Fibroblast of lung (primary cell): ENCODE measurements at regions not wholly inside any gene's neighbourhood (a gene's known extent, or its start where the extent isn't known, plus 50 kb on each side); places are given as distances from the start of the nearest gene placed in this dataset.

ENCODE experiments used
- DNase-seq, 2 donors: peaks; one replicate each; pipeline versions ENCODE4 v3.0.0 to v3.0.0-alpha.2; 2010; ENCODE audit warnings: low read depth in 2 of 2
- H2AFZ ChIP-seq: 2 replicates; pipeline ENCODE4 v1.5.1; 2012; ENCODE audit warnings: low read length, control low read depth, inconsistent platforms
- H3K27ac ChIP-seq: 2 replicates; pipeline ENCODE4 v1.5.1; 2011; ENCODE audit warnings: low read length, control low read depth; ENCODE audit not compliant: insufficient read depth
- H3K27me3 ChIP-seq: 2 replicates; pipeline ENCODE4 v1.5.1; 2011; ENCODE audit warnings: mild to moderate bottlenecking, low read length; ENCODE audit not compliant: control insufficient read depth, insufficient read depth
- H3K36me3 ChIP-seq: 2 replicates; pipeline ENCODE4 v1.5.1; 2011; ENCODE audit warnings: low read length; ENCODE audit not compliant: control insufficient read depth, insufficient read depth
- H3K4me1 ChIP-seq: 2 replicates; pipeline ENCODE4 v1.5.1; 2011; ENCODE audit warnings: low read length; ENCODE audit not compliant: control insufficient read depth, insufficient read depth; ENCODE audit errors: extremely low read depth
- H3K4me2 ChIP-seq: 2 replicates; pipeline ENCODE4 v1.5.1; 2011; ENCODE audit warnings: low read length, control low read depth; ENCODE audit not compliant: insufficient read depth; ENCODE audit errors: extremely low read depth
- H3K4me3 ChIP-seq, 4 experiments: fragments of 200-600 bp in 1 of 4; sonication (generic) in 1 of 4; replicated peaks in 1 of 4; 2 replicates each; pipeline ENCODE4 v1.5.1; 2011 to 2016; ENCODE audit warnings: low read length in 4 of 4, low read depth in 3 of 4, mild to moderate bottlenecking in 3 of 4, control low read depth in 2 of 4, inconsistent platforms in 1 of 4, mixed read lengths in 1 of 4; ENCODE audit not compliant: insufficient read depth in 1 of 4; ENCODE audit errors: control extremely low read depth in 1 of 4
- H3K79me2 ChIP-seq: 2 replicates; pipeline ENCODE4 v1.5.1; 2012; ENCODE audit warnings: mild to moderate bottlenecking, low read length, inconsistent platforms; ENCODE audit not compliant: control insufficient read depth, insufficient read depth
- H3K9ac ChIP-seq: 2 replicates; pipeline ENCODE4 v1.5.1; 2011; ENCODE audit warnings: mild to moderate bottlenecking, low read length, control low read depth; ENCODE audit not compliant: insufficient read depth
- H3K9me3 ChIP-seq: 2 replicates; pipeline ENCODE4 v1.5.1; 2012; ENCODE audit warnings: low read depth, low read length; ENCODE audit not compliant: control insufficient read depth, insufficient read depth
- H4K20me1 ChIP-seq: 2 replicates; pipeline ENCODE4 v1.5.1; 2011; ENCODE audit warnings: low read length; ENCODE audit not compliant: control insufficient read depth, insufficient read depth; ENCODE audit errors: extremely low read depth
- CTCF ChIP-seq, 2 donors: IDR thresholded peaks in 1 of 2; conservative IDR thresholded peaks in 1 of 2; 1 replicate in 1 of 2; 2 replicates in 1 of 2; pipeline ENCODE4 v1.5.1; 2011 to 2012; ENCODE audit warnings: low read length in 2 of 2, control low read depth in 1 of 2, inconsistent platforms in 1 of 2, low read depth in 1 of 2, mild to moderate bottlenecking in 1 of 2
- EZH2 ChIP-seq: IDR thresholded peaks from 2 replicates; pipeline ENCODE4 v1.5.1; 2012; ENCODE audit warnings: low read length, control low read depth, mild to moderate bottlenecking; ENCODE audit errors: missing control alignments

- Histone ChIP-seq H3K9me3 (no peaks in the 10 kb centered on the region), H4K20me1 (no peaks in the 10 kb centered on the region), H3K36me3 (no peaks in the 10 kb centered on the region), H3K27ac (no peak overlapping the region), H2AFZ (no peak overlapping the region), H3K27me3 (no peaks in the 10 kb centered on the region), H3K4me3 (no peak overlapping the region), H3K4me2 (no peak overlapping the region), H3K9ac (no peak overlapping the region), H3K79me2 (no peaks in the 10 kb centered on the region), H3K4me1 (no peaks in the 10 kb centered on the region)
- TF ChIP-seq CTCF (conservative IDR thresholded peaks at IDR 0.05 in 1 of 2, IDR thresholded peaks at IDR 0.05 in 1 of 2; ENCODE audit: low read depth in 1 of 2, low read length in 2 of 2): no peak
- DNase-seq: no peak
These were observed 548.5 kb downstream of the TCERG1L start for GRCh38 chr10:130763071-130763470.

- no peaks in the 10 kb centered on the region for H4K20me1 ChIP-seq
- no peaks in the 10 kb centered on the region for H3K27me3 ChIP-seq
- H3K27ac ChIP-seq: no peak overlapping the region
- no peak overlapping the region for H3K4me2 ChIP-seq
- no peak for DNase-seq
- no peak overlapping the region for H2AFZ ChIP-seq
- no peaks in the 10 kb centered on the region for H3K36me3 ChIP-seq
- no peaks in the 10 kb centered on the region for H3K9me3 ChIP-seq
- H3K4me1 ChIP-seq: no peaks in the 10 kb centered on the region
- TF ChIP-seq EZH2 (no peak), CTCF (conservative IDR thresholded peaks at IDR 0.05 in 1 of 2, IDR thresholded peaks at IDR 0.05 in 1 of 2; ENCODE audit: low read depth in 1 of 2, low read length in 2 of 2) (no peak)
- no peak overlapping the region for H3K4me3 ChIP-seq
- H3K79me2 ChIP-seq: no peaks in the 10 kb centered on the region
- no peak overlapping the region for H3K9ac ChIP-seq
These were observed 548.0 kb downstream of the TCERG1L start for GRCh38 chr10:130763491-130763890.

- H3K79me2 ChIP-seq: no peaks in the 10 kb centered on the region
- no peak overlapping the region for H3K27ac ChIP-seq
- no peaks in the 10 kb centered on the region for H3K36me3 ChIP-seq
- no peak for DNase-seq
- no peaks in the 10 kb centered on the region for H3K4me1 ChIP-seq
- no peaks in the 10 kb centered on the region for H3K27me3 ChIP-seq
- H4K20me1 ChIP-seq: no peaks in the 10 kb centered on the region
- no peak overlapping the region for H3K4me2 ChIP-seq
- no peak overlapping the region for H2AFZ ChIP-seq
- H3K9me3 ChIP-seq: no peaks in the 10 kb centered on the region
- H3K9ac ChIP-seq: no peak overlapping the region
- TF ChIP-seq EZH2: no peak
- no peak for TF ChIP-seq CTCF (conservative IDR thresholded peaks at IDR 0.05 in 1 of 2, IDR thresholded peaks at IDR 0.05 in 1 of 2; ENCODE audit: low read depth in 1 of 2, low read length in 2 of 2)
- no peak overlapping the region for H3K4me3 ChIP-seq
These were observed 546.9 kb downstream of the TCERG1L start for GRCh38 chr10:130764651-130765050.
